DND-41 (cell line): ENCODE measurements at regions not wholly inside any gene's neighbourhood (a gene's known extent, or its start where the extent isn't known, plus 50 kb on each side); places are given as distances from the start of the nearest gene placed in this dataset.

ENCODE experiments used
- CTCF ChIP-seq: IDR thresholded peaks from 2 replicates; pipeline ENCODE4 v1.5.1; 2012; ENCODE audit warnings: borderline replicate concordance, low read length, moderate library complexity, mild to moderate bottlenecking; ENCODE audit not compliant: poor library complexity, severe bottlenecking; ENCODE audit errors: extremely low read depth
- EZH2 ChIP-seq: IDR thresholded peaks from 3 replicates; pipeline ENCODE4 v1.6.1; 2012; ENCODE audit warnings: borderline replicate concordance, low read depth, mild to moderate bottlenecking, moderate library complexity, low read length, inconsistent platforms; ENCODE audit not compliant: severe bottlenecking

GRCh38 chr10:10852464-10852863 lies 165.2 kb upstream of the CELF2 start:
- TF ChIP-seq CTCF (no peak), EZH2 (no peak)
